Fibroblast of villous mesenchyme (primary cell): ENCODE measurements at regions not wholly inside any gene's neighbourhood (a gene's known extent, or its start where the extent isn't known, plus 50 kb on each side); places are given as distances from the start of the nearest gene placed in this dataset.
"Not testable (repeated sequence)": the region's sequence is repeated elsewhere in the genome, so short reads cannot be mapped to it uniquely, and the experiment has no call there.

Source experiments
- DNase-seq: peaks from one replicate; pipeline ENCODE4 v3.0.0-alpha.2; 2010; ENCODE audit warnings: low read depth
- H3K4me3 ChIP-seq: 2 replicates; pipeline ENCODE4 v1.5.1; 2011; ENCODE audit warnings: low read depth, mild to moderate bottlenecking, low read length
- CTCF ChIP-seq: IDR thresholded peaks from 2 replicates; pipeline ENCODE4 v1.5.1; 2012; ENCODE audit warnings: low read depth, mild to moderate bottlenecking, low read length; ENCODE audit not compliant: insufficient read depth

DNA sequence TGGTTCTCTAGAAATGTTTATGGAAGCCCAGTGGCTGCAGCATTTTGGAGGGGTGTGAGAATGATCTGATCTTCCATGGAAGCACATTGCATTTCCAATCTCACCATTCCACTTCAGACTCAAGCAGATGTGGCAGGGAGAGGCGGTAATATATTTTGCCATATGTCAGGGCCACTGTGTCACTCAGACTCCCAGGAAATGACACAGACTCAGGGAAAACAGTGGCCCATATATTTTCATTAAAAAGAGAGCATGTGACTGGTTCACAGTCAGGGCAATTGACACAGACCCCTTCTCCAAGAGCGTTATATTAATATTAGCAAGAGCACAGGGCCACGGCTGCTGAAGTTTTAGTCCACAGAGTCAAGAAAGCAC lies 149.3 kb upstream of the NRP1 start:
- TF ChIP-seq CTCF = no peak
- H3K4me3 ChIP-seq = no peak overlapping the region
- no peak for DNase-seq

DNA sequence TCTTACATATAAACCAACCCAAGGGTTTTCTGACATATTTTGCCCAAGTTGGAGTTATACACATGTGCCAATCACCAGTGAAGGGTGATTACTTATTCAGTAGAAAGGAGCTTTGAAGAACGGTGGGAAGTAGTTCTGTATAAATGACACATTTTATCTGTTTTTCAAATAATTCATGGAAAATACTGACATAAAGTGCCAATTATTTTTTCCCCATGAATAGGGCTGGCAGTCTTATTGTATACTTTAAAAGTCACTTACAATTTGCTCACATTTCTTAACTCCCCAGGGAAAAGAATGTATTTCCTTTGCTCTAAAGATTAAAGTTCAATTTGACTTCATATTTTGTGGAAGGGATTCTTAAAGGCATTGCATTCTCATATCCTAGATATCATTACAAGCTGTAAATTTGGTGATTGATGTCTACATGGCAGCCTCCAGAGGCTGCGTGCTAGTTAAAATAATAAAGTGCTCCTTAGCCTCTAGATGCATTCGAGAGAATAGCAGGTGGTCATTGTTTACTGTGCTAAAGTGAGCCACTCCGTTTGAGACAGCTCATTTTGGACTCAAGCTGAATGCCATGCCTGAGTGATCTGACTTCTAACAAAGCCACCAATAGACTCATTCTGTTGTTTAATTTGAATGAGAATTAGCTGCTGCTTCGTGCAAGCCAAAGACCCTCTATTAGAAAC lies 148.8 kb upstream of the NRP1 start:
- no peak for DNase-seq
- no peak for TF ChIP-seq CTCF
- no peak overlapping the region for H3K4me3 ChIP-seq

GRCh38 chr10:33482486-33482885 lies 148.0 kb upstream of the NRP1 start:
- TF ChIP-seq CTCF = no peak
- no peak for DNase-seq
- H3K4me3 ChIP-seq = no peak overlapping the region

GRCh38 chr10:33481184-33481583 lies 146.7 kb upstream of the NRP1 start:
- no peak for DNase-seq
- no peak overlapping the region for H3K4me3 ChIP-seq
- TF ChIP-seq CTCF = no peak

DNA sequence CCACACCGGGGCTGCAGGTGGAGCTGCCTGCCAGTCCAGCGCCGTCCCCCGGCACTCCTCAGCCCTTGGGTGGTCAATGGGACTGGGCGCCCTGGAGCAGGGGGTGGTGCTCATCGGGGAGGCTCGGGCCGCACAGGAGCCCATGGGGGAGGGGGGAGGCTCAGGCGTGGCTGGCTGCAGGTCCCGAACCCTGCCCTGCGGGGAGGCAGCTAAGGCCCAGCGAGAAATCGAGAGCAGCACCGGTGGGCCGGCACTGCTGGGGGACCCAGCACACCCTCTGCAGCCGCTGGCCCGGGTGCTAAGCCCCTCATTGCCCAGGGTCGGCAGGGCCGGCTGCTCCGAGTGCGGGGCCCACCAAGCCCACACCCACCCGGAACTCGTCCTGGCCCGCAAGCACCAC lies 145.9 kb upstream of the NRP1 start:
- not testable (repeated sequence) for DNase-seq, H3K4me3 ChIP-seq

GRCh38 chr10:33478675-33479125 lies 144.2 kb upstream of the NRP1 start:
- H3K4me3 ChIP-seq = no peak overlapping the region
- no peak for DNase-seq
- no peak for TF ChIP-seq CTCF

DNA sequence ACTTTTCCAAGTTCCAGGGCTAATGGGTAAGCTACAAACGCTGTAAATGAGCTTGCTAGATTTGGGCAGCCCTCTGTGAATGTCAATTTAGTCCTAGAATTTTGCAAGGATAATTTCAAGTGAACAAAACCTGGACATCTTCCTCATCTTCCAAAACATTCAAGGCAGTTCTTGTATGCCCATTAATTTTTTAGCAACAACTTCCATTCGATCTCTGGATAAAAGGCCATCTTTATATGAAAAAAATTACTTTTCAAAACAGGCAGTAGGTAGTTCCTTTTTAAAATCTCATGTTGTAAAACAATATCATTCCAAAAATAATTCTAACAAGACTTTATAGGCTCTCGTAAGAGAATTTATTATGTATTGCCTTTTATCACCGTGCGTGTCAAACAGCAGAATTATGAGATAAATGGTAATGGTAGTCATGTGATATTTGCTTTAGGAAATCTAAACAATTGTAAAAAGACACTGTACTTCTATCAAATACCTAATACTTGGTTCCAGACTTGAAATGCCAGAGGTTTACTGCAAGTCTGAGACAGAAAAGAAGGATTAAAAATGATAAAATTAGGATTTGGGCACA lies 143.7 kb upstream of the NRP1 start:
- H3K4me3 ChIP-seq = no peak overlapping the region
- no peak for DNase-seq
- TF ChIP-seq CTCF = no peak
